Osteoblast (primary cell): ENCODE measurements at regions not wholly inside any gene's neighbourhood (a gene's known extent, or its start where the extent isn't known, plus 50 kb on each side); places are given as distances from the start of the nearest gene placed in this dataset.

Experiments
- DNase-seq: peaks from one replicate; pipeline ENCODE4 v3.0.0; 2011; ENCODE audit warnings: low spot score, mixed read lengths; ENCODE audit not compliant: insufficient read length; ENCODE audit errors: missing footprints
- H2AFZ ChIP-seq: 2 replicates; pipeline ENCODE4 v1.6.0; 2011; ENCODE audit warnings: mild to moderate bottlenecking, low read length
- H3K27ac ChIP-seq: 2 replicates; pipeline ENCODE4 v1.5.1; 2011; ENCODE audit warnings: mild to moderate bottlenecking, low read depth, low read length, moderate library complexity
- H3K27me3 ChIP-seq: 2 replicates; pipeline ENCODE4 v1.6.0; 2012; ENCODE audit warnings: mild to moderate bottlenecking, control low read depth, inconsistent platforms, low read length, moderate library complexity; ENCODE audit not compliant: insufficient read depth
- H3K36me3 ChIP-seq: 2 replicates; pipeline ENCODE4 v1.5.1; 2011; ENCODE audit warnings: mild to moderate bottlenecking, low read length, control low read depth, moderate library complexity; ENCODE audit not compliant: insufficient read depth
- H3K4me1 ChIP-seq: 2 replicates; pipeline ENCODE4 v1.5.1; 2011; ENCODE audit warnings: mild to moderate bottlenecking, low read length, control low read depth, moderate library complexity; ENCODE audit not compliant: insufficient read depth
- H3K4me2 ChIP-seq: 2 replicates; pipeline ENCODE4 v1.6.0; 2011; ENCODE audit warnings: mild to moderate bottlenecking, low read length; ENCODE audit not compliant: insufficient read depth
- H3K4me3 ChIP-seq: fragments of 200-600 bp; sonication (generic); 3 replicates; pipeline ENCODE4 v1.5.1; 2012; ENCODE audit warnings: mild to moderate bottlenecking, low read length, inconsistent platforms; ENCODE audit not compliant: insufficient read depth
- H3K79me2 ChIP-seq: 2 replicates; pipeline ENCODE4 v1.6.0; 2012; ENCODE audit warnings: mild to moderate bottlenecking, low read length, control low read depth, inconsistent platforms; ENCODE audit not compliant: insufficient read depth
- H3K9me3 ChIP-seq: 2 replicates; pipeline ENCODE4 v1.5.1; 2011; ENCODE audit warnings: low read depth, low read length, control low read depth
- H4K20me1 ChIP-seq: 2 replicates; pipeline ENCODE4 v1.6.0; 2012; ENCODE audit warnings: mild to moderate bottlenecking, low read length, control low read depth; ENCODE audit not compliant: insufficient read depth
- CTCF ChIP-seq: IDR thresholded peaks from 2 replicates; pipeline ENCODE4 v1.5.1; 2011; ENCODE audit warnings: mild to moderate bottlenecking, low read depth, low read length, moderate library complexity; ENCODE audit errors: extremely low read depth

- H3K4me2 ChIP-seq: no peak overlapping the region
- H3K27ac ChIP-seq: no peak overlapping the region
- no peaks in the 10 kb centered on the region for H4K20me1 ChIP-seq
- no peak overlapping the region for H2AFZ ChIP-seq
- no peak for DNase-seq
- no peaks in the 10 kb centered on the region for H3K79me2 ChIP-seq
- no peaks in the 10 kb centered on the region for H3K36me3 ChIP-seq
- H3K4me3 ChIP-seq: no peak overlapping the region
- no peaks in the 10 kb centered on the region for H3K27me3 ChIP-seq
- no peak for TF ChIP-seq CTCF
- no peaks in the 10 kb centered on the region for H3K4me1 ChIP-seq
- H3K9me3 ChIP-seq: peaks cover 2% of the 10 kb centered on the region
Observed at GRCh38 chr15:24747376-24747775, 71.8 kb downstream of the NPAP1 start.

DNA sequence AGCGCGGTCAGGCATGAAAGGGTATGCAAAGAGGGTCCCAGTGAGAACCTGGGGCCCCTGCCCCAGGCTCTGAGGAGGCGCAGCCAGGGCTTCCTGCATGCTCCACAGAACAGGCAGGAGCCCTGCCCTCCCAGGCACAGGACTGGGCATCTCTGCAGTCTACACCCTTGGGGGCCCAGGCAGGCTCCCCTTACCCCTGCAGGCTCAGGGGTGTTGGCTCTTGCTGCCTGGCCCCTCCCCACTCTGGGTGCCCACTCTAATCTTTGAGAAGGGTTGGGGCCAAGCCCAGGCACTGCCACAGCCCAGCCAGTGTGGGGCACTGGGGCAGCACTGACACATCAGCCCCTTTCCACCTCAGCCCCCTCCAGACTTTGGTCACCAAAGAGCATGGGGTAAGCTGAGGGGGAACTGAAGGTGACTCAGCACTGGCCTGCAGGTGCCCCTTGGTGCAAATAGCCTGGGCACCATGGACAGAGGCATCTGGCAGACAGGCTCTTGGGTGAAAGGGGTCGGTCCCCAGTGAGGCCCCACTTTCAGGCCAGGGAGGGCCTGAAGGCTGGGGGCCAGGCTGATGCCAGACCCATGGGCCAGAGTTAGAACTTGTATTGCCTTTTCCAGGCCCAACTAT, 73.4 kb downstream of the NPAP1 start:
- no peaks in the 10 kb centered on the region for H4K20me1 ChIP-seq
- TF ChIP-seq CTCF: no peak
- no peaks in the 10 kb centered on the region for H3K27me3 ChIP-seq

DNA sequence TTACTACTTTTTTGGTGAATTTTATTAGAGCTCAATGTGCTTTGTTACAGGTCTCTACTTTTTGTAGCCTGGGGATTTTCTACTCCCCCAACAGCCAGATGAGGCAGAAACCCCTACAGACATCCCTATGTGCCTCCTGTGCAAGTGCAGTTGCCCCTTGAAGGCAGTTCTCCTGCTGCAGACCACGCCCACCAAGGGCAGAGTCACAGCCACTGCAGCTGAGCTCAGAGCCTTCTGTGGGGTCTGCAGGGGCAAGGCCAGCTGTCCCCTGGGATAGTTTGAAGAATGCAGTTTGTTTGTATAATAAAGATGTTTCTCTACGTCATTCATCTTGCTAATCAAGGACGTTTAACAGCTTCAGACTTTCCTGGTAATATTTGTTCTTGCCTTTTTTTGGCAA, 76.8 kb downstream of the NPAP1 start:
- peaks cover 2% of the 10 kb centered on the region for H3K9me3 ChIP-seq
- H3K4me1 ChIP-seq: no peaks in the 10 kb centered on the region
- no peaks in the 10 kb centered on the region for H3K36me3 ChIP-seq
- no peaks in the 10 kb centered on the region for H3K79me2 ChIP-seq
- no peak overlapping the region for H2AFZ ChIP-seq
- H3K27me3 ChIP-seq: no peaks in the 10 kb centered on the region
- no peak for TF ChIP-seq CTCF
- DNase-seq: no peak
- H3K4me3 ChIP-seq: no peak overlapping the region
- H3K4me2 ChIP-seq: no peak overlapping the region
- no peak overlapping the region for H3K27ac ChIP-seq
- H4K20me1 ChIP-seq: no peaks in the 10 kb centered on the region

More for the DNA sequence above, 73.4 kb downstream of the NPAP1 start:
- peaks cover 2% of the 10 kb centered on the region for H3K9me3 ChIP-seq
- no peak overlapping the region for H3K4me2 ChIP-seq
- no peaks in the 10 kb centered on the region for H3K79me2 ChIP-seq
- no peaks in the 10 kb centered on the region for H3K36me3 ChIP-seq
- no peak overlapping the region for H3K27ac ChIP-seq
- no peak overlapping the region for H3K4me3 ChIP-seq
- no peak overlapping the region for H2AFZ ChIP-seq
- no peaks in the 10 kb centered on the region for H3K4me1 ChIP-seq
- no peak for DNase-seq

GRCh38 chr15:24756101-24756500, 80.5 kb downstream of the NPAP1 start:
- no peak for DNase-seq
- H3K27me3 ChIP-seq: no peaks in the 10 kb centered on the region
- no peaks in the 10 kb centered on the region for H3K36me3 ChIP-seq
- no peaks in the 10 kb centered on the region for H3K9me3 ChIP-seq
- H2AFZ ChIP-seq: no peak overlapping the region
- no peak overlapping the region for H3K4me3 ChIP-seq
- no peaks in the 10 kb centered on the region for H3K4me1 ChIP-seq
- H4K20me1 ChIP-seq: no peaks in the 10 kb centered on the region
- H3K27ac ChIP-seq: no peak overlapping the region
- no peak overlapping the region for H3K4me2 ChIP-seq
- no peak for TF ChIP-seq CTCF
- H3K79me2 ChIP-seq: no peaks in the 10 kb centered on the region
